C4-2B (cell line): ENCODE measurements at regions not wholly inside any gene's neighbourhood (a gene's known extent, or its start where the extent isn't known, plus 50 kb on each side); places are given as distances from the start of the nearest gene placed in this dataset.

ENCODE experiments used
- ZFX ChIP-seq: fragments of 450-650 bp; IDR thresholded peaks from 2 replicates; pipeline ENCODE4 v1.6.1; 2017
- TF ChIP-seq, protein P1 (sequence below): fragments of 450-650 bp; conservative IDR thresholded peaks from 2 replicates; pipeline ENCODE4 v1.5.1; 2017; ENCODE audit warnings: mild to moderate bottlenecking

DNA sequence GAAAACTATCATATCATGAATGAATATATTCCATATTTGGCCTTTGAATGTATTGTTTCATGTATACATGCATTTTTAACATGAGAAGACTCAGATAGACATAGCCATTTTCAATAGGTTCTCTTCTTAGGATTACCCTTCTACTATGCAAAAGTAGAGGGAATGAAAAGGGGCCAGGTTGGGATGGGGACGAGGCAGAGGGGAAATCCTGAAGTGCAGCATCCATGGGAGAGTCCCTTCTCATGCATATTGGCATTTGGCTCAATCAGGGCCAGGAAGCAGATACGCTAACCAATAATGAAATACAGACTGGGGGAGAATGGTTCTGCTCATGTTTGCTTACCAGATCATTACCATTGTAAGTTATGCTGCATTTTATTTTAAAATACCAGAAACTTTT lies 475.8 kb downstream of the STK39 start:
- TF ChIP-seq, protein P1, sequence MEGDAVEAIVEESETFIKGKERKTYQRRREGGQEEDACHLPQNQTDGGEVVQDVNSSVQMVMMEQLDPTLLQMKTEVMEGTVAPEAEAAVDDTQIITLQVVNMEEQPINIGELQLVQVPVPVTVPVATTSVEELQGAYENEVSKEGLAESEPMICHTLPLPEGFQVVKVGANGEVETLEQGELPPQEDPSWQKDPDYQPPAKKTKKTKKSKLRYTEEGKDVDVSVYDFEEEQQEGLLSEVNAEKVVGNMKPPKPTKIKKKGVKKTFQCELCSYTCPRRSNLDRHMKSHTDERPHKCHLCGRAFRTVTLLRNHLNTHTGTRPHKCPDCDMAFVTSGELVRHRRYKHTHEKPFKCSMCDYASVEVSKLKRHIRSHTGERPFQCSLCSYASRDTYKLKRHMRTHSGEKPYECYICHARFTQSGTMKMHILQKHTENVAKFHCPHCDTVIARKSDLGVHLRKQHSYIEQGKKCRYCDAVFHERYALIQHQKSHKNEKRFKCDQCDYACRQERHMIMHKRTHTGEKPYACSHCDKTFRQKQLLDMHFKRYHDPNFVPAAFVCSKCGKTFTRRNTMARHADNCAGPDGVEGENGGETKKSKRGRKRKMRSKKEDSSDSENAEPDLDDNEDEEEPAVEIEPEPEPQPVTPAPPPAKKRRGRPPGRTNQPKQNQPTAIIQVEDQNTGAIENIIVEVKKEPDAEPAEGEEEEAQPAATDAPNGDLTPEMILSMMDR = no peak
- TF ChIP-seq ZFX = no peak
